ENCODE measurements at regions not wholly inside any gene's neighbourhood (a gene's known extent, or its start where the extent isn't known, plus 50 kb on each side); places are given as distances from the start of the nearest gene placed in this dataset.
"Not testable (repeated sequence)": the region's sequence is repeated elsewhere in the genome, so short reads cannot be mapped to it uniquely, and the experiment has no call there.

GRCh38 chr6:27668442-27669294 lies 195.8 kb upstream of the ZNF184 start:
- no peak for DNase-seq

- no peak for DNase-seq
Observed at GRCh38 chr6:27667657-27668441, 194.9 kb upstream of the ZNF184 start.

- no peak for DNase-seq
Observed at GRCh38 chr6:27667016-27667656, 194.2 kb upstream of the ZNF184 start.

- DNase-seq: no peak
Observed at GRCh38 chr6:27662769-27663168, 189.9 kb upstream of the ZNF184 start.

GRCh38 chr6:27662212-27662611 lies 189.3 kb upstream of the ZNF184 start:
- DNase-seq: not testable (repeated sequence)

- DNase-seq: not testable (repeated sequence)
Observed at GRCh38 chr6:27653143-27653825, 180.4 kb upstream of the ZNF184 start.

GRCh38 chr6:27651371-27651732 lies 178.4 kb upstream of the ZNF184 start:
- no peak for DNase-seq

GRCh38 chr6:27650620-27651370 lies 177.9 kb upstream of the ZNF184 start:
- DNase-seq: no peak

- no peak for DNase-seq
Observed at GRCh38 chr6:27644528-27644927, 171.6 kb upstream of the ZNF184 start.

- no peak for DNase-seq
Observed at GRCh38 chr6:27642744-27643456, 170.0 kb upstream of the ZNF184 start.

- DNase-seq: not testable (repeated sequence)
Observed at GRCh38 chr6:27635886-27636285, 163.0 kb upstream of the ZNF184 start.

GRCh38 chr6:27633221-27633688 lies 160.3 kb upstream of the ZNF184 start:
- not testable (repeated sequence) for DNase-seq

- DNase-seq: no peak
Observed at GRCh38 chr6:27631609-27631916, 158.7 kb upstream of the ZNF184 start.

- no peak for DNase-seq
Observed at GRCh38 chr6:27630727-27631608, 158.1 kb upstream of the ZNF184 start.

- no peak for DNase-seq
Observed at GRCh38 chr6:27624694-27625262, 151.9 kb upstream of the ZNF184 start.

GRCh38 chr6:27623103-27623502 lies 150.2 kb upstream of the ZNF184 start:
- no peak for DNase-seq

GRCh38 chr6:27619436-27619835 lies 146.5 kb upstream of the ZNF184 start:
- DNase-seq: no peak

- DNase-seq: no peak
Observed at GRCh38 chr6:27617700-27618689, 145.1 kb upstream of the ZNF184 start.
